ENCODE measurements at regions not wholly inside any gene's neighbourhood (a gene's known extent, or its start where the extent isn't known, plus 50 kb on each side); places are given as distances from the start of the nearest gene placed in this dataset.
"Not testable (repeated sequence)": the region's sequence is repeated elsewhere in the genome, so short reads cannot be mapped to it uniquely, and the experiment has no call there.

GRCh38 chr4:179692222-179692621 lies 2250.0 kb upstream of the AGA start:
- no peak overlapping the region for H3K27ac ChIP-seq
- no peak for TF ChIP-seq ZFX (IDR thresholded peaks at IDR 0.05)
- TF ChIP-seq CTCF (conservative IDR thresholded peaks at IDR 0.05) = no peak

- no peak for TF ChIP-seq CTCF (conservative IDR thresholded peaks at IDR 0.05)
- TF ChIP-seq ZFX (IDR thresholded peaks at IDR 0.05) = no peak
- no peak overlapping the region for H3K27ac ChIP-seq
Measured at GRCh38 chr4:179695175-179695574, 2252.9 kb upstream of the AGA start.

GRCh38 chr4:179698321-179698720 lies 2256.1 kb upstream of the AGA start:
- TF ChIP-seq CTCF (conservative IDR thresholded peaks at IDR 0.05) (no peak), ZFX (IDR thresholded peaks at IDR 0.05) (no peak)
- H3K27ac ChIP-seq = no peak overlapping the region

GRCh38 chr4:179709961-179710624 lies 2267.9 kb upstream of the AGA start:
- TF ChIP-seq ZFX (IDR thresholded peaks at IDR 0.05) = no peak
- no peak for TF ChIP-seq CTCF (conservative IDR thresholded peaks at IDR 0.05)
- H3K27ac ChIP-seq = no peak overlapping the region

- TF ChIP-seq ZFX (IDR thresholded peaks at IDR 0.05) = no peak
- TF ChIP-seq CTCF (conservative IDR thresholded peaks at IDR 0.05) = no peak
Measured at GRCh38 chr4:179719766-179720450, 2277.7 kb upstream of the AGA start.

GRCh38 chr4:179726491-179726890 lies 2284.3 kb upstream of the AGA start:
- H3K27ac ChIP-seq = not testable (repeated sequence)

More at GRCh38 chr4:179719766-179720450, 2277.7 kb upstream of the AGA start:
- H3K27ac ChIP-seq = no peak overlapping the region

GRCh38 chr4:179728305-179728704 lies 2286.1 kb upstream of the AGA start:
- no peak for TF ChIP-seq ZFX (IDR thresholded peaks at IDR 0.05)
- no peak for TF ChIP-seq CTCF (conservative IDR thresholded peaks at IDR 0.05)
- H3K27ac ChIP-seq = no peak overlapping the region

- H3K27ac ChIP-seq = not testable (repeated sequence)
Measured at GRCh38 chr4:179736820-179737219, 2294.6 kb upstream of the AGA start.

Data from C4-2B (cell line).